ENCODE measurements at regions not wholly inside any gene's neighbourhood (a gene's known extent, or its start where the extent isn't known, plus 50 kb on each side); places are given as distances from the start of the nearest gene placed in this dataset.

GRCh38 chr1:214941061-214941460 is 141.5 kb upstream of the KCNK2 start:
- TF ChIP-seq MAX (IDR thresholded peaks at IDR 0.05) (no peak), ZBTB7A (IDR thresholded peaks at IDR 0.05; ENCODE audit: low read depth) (no peak), RAD21 (IDR thresholded peaks at IDR 0.05; ENCODE audit: low read depth) (no peak), CREB1 (IDR thresholded peaks at IDR 0.05; ENCODE audit: low read depth) (no peak), YY1 (IDR thresholded peaks at IDR 0.05; ENCODE audit: low read depth) (no peak), TCF12 (IDR thresholded peaks at IDR 0.05; ENCODE audit: low read depth) (no peak), REST (IDR thresholded peaks at IDR 0.05; ENCODE audit: low read depth) (no peak), FOXM1 (IDR thresholded peaks at IDR 0.05; ENCODE audit: borderline replicate concordance, low read depth) (no peak), CEBPB (IDR thresholded peaks at IDR 0.05) (no peak), USF1 (IDR thresholded peaks at IDR 0.05) (no peak)

GRCh38 chr1:214943054-214943453 is 139.5 kb upstream of the KCNK2 start:
- TF ChIP-seq ZBTB7A (IDR thresholded peaks at IDR 0.05; ENCODE audit: low read depth) (no peak), NFIC (IDR thresholded peaks at IDR 0.05) (no peak), TEAD4 (IDR thresholded peaks at IDR 0.05) (no peak), USF1 (IDR thresholded peaks at IDR 0.05) (no peak), RAD21 (IDR thresholded peaks at IDR 0.05; ENCODE audit: low read depth) (no peak), TAF1 (IDR thresholded peaks at IDR 0.05; ENCODE audit: low read depth) (no peak), EGR1 (IDR thresholded peaks at IDR 0.05) (no peak), YY1 (IDR thresholded peaks at IDR 0.05; ENCODE audit: low read depth) (no peak), CEBPB (IDR thresholded peaks at IDR 0.05) (no peak), FOXM1 (IDR thresholded peaks at IDR 0.05; ENCODE audit: borderline replicate concordance, low read depth) (no peak), CREB1 (IDR thresholded peaks at IDR 0.05; ENCODE audit: low read depth) (no peak)

GRCh38 chr1:214946615-214947014 is 135.9 kb upstream of the KCNK2 start:
- TF ChIP-seq MAX (IDR thresholded peaks at IDR 0.05) (no peak), TEAD4 (IDR thresholded peaks at IDR 0.05) (no peak), EP300 (IDR thresholded peaks at IDR 0.05; ENCODE audit: borderline replicate concordance) (no peak), RAD21 (IDR thresholded peaks at IDR 0.05; ENCODE audit: low read depth) (no peak)

- TF ChIP-seq REST (IDR thresholded peaks at IDR 0.05; ENCODE audit: low read depth): no peak
- no peak for TF ChIP-seq EP300 (IDR thresholded peaks at IDR 0.05; ENCODE audit: borderline replicate concordance)
- no peak for TF ChIP-seq CREB1 (IDR thresholded peaks at IDR 0.05; ENCODE audit: low read depth)
- TF ChIP-seq YY1 (IDR thresholded peaks at IDR 0.05; ENCODE audit: low read depth): no peak
- no peak for TF ChIP-seq ZBTB7A (IDR thresholded peaks at IDR 0.05; ENCODE audit: low read depth)
- TF ChIP-seq USF1 (IDR thresholded peaks at IDR 0.05): no peak
- TF ChIP-seq CEBPB (IDR thresholded peaks at IDR 0.05): no peak
- no peak for TF ChIP-seq FOXM1 (IDR thresholded peaks at IDR 0.05; ENCODE audit: borderline replicate concordance, low read depth)
- TF ChIP-seq MAX (IDR thresholded peaks at IDR 0.05): no peak
- TF ChIP-seq RAD21 (IDR thresholded peaks at IDR 0.05; ENCODE audit: low read depth): no peak
- TF ChIP-seq TAF1 (IDR thresholded peaks at IDR 0.05; ENCODE audit: low read depth): no peak
- TF ChIP-seq NFIC (IDR thresholded peaks at IDR 0.05): no peak
- TF ChIP-seq TCF12 (IDR thresholded peaks at IDR 0.05; ENCODE audit: low read depth): no peak
Measured at GRCh38 chr1:214952648-214953047, 129.9 kb upstream of the KCNK2 start.

- no peak for TF ChIP-seq ZBTB7A (IDR thresholded peaks at IDR 0.05; ENCODE audit: low read depth)
Measured at GRCh38 chr1:214953901-214954616, 128.5 kb upstream of the KCNK2 start.

- TF ChIP-seq CREB1 (IDR thresholded peaks at IDR 0.05; ENCODE audit: low read depth) (no peak), CEBPB (IDR thresholded peaks at IDR 0.05) (no peak), USF1 (IDR thresholded peaks at IDR 0.05) (no peak), TAF1 (IDR thresholded peaks at IDR 0.05; ENCODE audit: low read depth) (no peak), TEAD4 (IDR thresholded peaks at IDR 0.05) (no peak), RAD21 (IDR thresholded peaks at IDR 0.05; ENCODE audit: low read depth) (no peak), EP300 (IDR thresholded peaks at IDR 0.05; ENCODE audit: borderline replicate concordance) (no peak), YY1 (IDR thresholded peaks at IDR 0.05; ENCODE audit: low read depth) (no peak), EGR1 (IDR thresholded peaks at IDR 0.05) (no peak), ZBTB7A (IDR thresholded peaks at IDR 0.05; ENCODE audit: low read depth) (no peak), MAX (IDR thresholded peaks at IDR 0.05) (no peak), REST (IDR thresholded peaks at IDR 0.05; ENCODE audit: low read depth) (no peak), FOXM1 (IDR thresholded peaks at IDR 0.05; ENCODE audit: borderline replicate concordance, low read depth) (no peak), NFIC (IDR thresholded peaks at IDR 0.05) (no peak), TCF12 (IDR thresholded peaks at IDR 0.05; ENCODE audit: low read depth) (no peak)
Measured at GRCh38 chr1:214954617-214954949, 128.0 kb upstream of the KCNK2 start.

Data from Ishikawa (cell line).